GM12874 (cell line): ENCODE measurements at regions not wholly inside any gene's neighbourhood (a gene's known extent, or its start where the extent isn't known, plus 50 kb on each side); places are given as distances from the start of the nearest gene placed in this dataset.
A peak's percentile ranks its signal among the peaks of the same experiment; 100 is the strongest.

ENCODE experiments used
- CTCF ChIP-seq: IDR thresholded peaks from 2 replicates; pipeline ENCODE4 v1.5.1; 2011; ENCODE audit warnings: low read depth, mild to moderate bottlenecking, control low read depth, low read length, moderate library complexity; ENCODE audit not compliant: insufficient read depth

DNA sequence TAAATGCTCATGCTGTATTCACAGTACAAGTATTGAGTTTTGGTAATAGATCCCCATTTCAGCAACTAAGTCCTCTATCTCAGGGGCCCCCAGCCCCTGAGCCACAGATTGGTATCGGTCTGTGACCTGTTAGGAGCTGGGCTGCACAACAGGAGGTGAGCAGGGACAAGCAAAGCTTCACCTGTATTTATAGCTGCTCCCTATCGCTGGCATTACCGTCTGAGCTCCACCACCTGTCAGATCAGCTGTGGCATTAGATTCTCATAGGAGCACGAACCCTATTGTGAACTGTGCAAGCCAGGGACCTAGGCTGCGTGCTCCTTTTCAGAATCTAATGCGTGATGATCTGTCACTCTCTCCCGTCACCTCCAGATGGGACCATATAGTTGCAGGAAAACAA lies 262.8 kb upstream of the UBE2E2 start:
- TF ChIP-seq CTCF = no peak

GRCh38 chr3:22942981-22943380 lies 260.1 kb upstream of the UBE2E2 start:
- TF ChIP-seq CTCF = no peak

- no peak for TF ChIP-seq CTCF
Observed at GRCh38 chr3:22947851-22948250, 255.3 kb upstream of the UBE2E2 start.

- TF ChIP-seq CTCF = no peak
Observed at GRCh38 chr3:22951910-22952309, 251.2 kb upstream of the UBE2E2 start.

- TF ChIP-seq CTCF = no peak
Observed at GRCh38 chr3:22952860-22953259, 250.3 kb upstream of the UBE2E2 start.

GRCh38 chr3:22959593-22959992 lies 243.5 kb upstream of the UBE2E2 start:
- no peak for TF ChIP-seq CTCF

DNA sequence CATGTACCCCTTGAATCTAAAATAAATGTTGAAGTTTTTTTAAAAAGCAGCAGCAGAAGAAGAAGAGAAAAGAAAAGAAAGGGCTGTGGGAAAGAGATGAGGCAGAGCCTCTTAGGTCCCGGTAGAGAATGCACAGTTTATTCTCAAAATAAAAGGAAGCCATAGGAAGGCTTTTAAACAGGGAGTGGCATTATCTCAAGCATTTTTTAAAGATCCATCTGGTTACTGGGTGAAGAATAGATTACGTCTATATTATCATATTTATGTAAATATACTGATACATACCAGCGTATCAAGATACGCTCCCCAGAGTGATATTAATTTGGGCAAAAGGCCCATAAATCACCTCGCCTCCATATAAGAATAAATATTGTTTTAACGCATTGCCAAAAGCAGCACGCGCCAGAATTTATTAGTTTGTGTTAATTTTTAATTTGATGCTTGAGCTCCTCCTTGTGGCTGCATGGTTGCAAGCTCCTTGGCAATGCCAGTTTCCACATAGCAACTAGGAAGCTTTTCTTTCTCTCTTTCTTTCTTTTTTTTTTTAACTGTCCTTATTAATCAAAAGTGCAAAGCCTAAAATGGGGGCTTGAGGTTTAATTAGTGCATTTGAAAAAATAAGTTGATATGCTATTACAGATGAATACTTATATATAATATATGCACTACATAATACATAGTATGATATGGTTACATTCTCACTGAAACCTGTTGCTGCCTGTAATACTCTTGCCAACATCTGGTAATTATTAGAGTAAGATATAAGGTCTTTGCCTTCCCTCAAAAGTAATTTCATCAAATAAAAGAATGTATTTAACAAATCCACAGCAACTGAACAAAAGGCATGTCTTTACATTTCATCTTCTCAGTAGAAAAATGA lies 242.8 kb upstream of the UBE2E2 start:
- peak; percentile 60 for TF ChIP-seq CTCF
